ENCODE measurements at regions not wholly inside any gene's neighbourhood (a gene's known extent, or its start where the extent isn't known, plus 50 kb on each side); places are given as distances from the start of the nearest gene placed in this dataset.

GRCh38 chr20:19903168-19903811 lies 113.9 kb upstream of the NAA20 start:
- Histone ChIP-seq H3K4me3 (ENCODE audit: low read depth in 1 of 2, low read length in 2 of 2) (no peak overlapping the region), H3K27me3 (ENCODE audit: control insufficient read depth in 1 of 2, insufficient read depth in 2 of 2, low read length in 2 of 2) (no peaks in the 10 kb centered on the region), H3K36me3 (ENCODE audit: control insufficient read depth in 2 of 2, insufficient read depth in 2 of 2, low read length in 1 of 2) (no peaks in the 10 kb centered on the region), H3K27ac (ENCODE audit: low read depth in 2 of 2, low read length in 1 of 2) (peak overlapping the region in 1 of 2 donors; percentile 29), H3K4me1 (ENCODE audit: control insufficient read depth in 2 of 2, insufficient read depth in 2 of 2, low read length in 1 of 2) (peaks cover 0 to 3% of the 10 kb centered on the region in 2 donors), H3K9me3 (ENCODE audit: control insufficient read depth in 2 of 2, insufficient read depth in 1 of 2, low read depth in 1 of 2, low read length in 1 of 2) (no peaks in the 10 kb centered on the region)
- WGBS, 2 donors, result 45 to 46% methylated on average over 10 of the region's 10 CpGs

GRCh38 chr20:19907326-19908056 lies 109.7 kb upstream of the NAA20 start:
- Histone ChIP-seq H3K4me3 (ENCODE audit: low read depth in 1 of 2, low read length in 2 of 2) (no peak overlapping the region), H3K9me3 (ENCODE audit: control insufficient read depth in 2 of 2, insufficient read depth in 1 of 2, low read depth in 1 of 2, low read length in 1 of 2) (no peaks in the 10 kb centered on the region), H3K36me3 (ENCODE audit: control insufficient read depth in 2 of 2, insufficient read depth in 2 of 2, low read length in 1 of 2) (no peaks in the 10 kb centered on the region), H3K4me1 (ENCODE audit: control insufficient read depth in 2 of 2, insufficient read depth in 2 of 2, low read length in 1 of 2) (no peaks in the 10 kb centered on the region), H3K27me3 (ENCODE audit: control insufficient read depth in 1 of 2, insufficient read depth in 2 of 2, low read length in 2 of 2) (no peaks in the 10 kb centered on the region), H3K27ac (ENCODE audit: low read depth in 2 of 2, low read length in 1 of 2) (no peak overlapping the region)
- 71 to 76% methylated on average over 3 of the region's 3 CpGs for WGBS, 2 donors

- no peaks in the 10 kb centered on the region for H3K4me1 ChIP-seq (ENCODE audit: control insufficient read depth in 2 of 2, insufficient read depth in 2 of 2, low read length in 1 of 2)
- H3K9me3 ChIP-seq (ENCODE audit: control insufficient read depth in 2 of 2, insufficient read depth in 1 of 2, low read depth in 1 of 2, low read length in 1 of 2), result no peaks in the 10 kb centered on the region
- no peak overlapping the region for H3K27ac ChIP-seq (ENCODE audit: low read depth in 2 of 2, low read length in 1 of 2)
- no peaks in the 10 kb centered on the region for H3K36me3 ChIP-seq (ENCODE audit: control insufficient read depth in 2 of 2, insufficient read depth in 2 of 2, low read length in 1 of 2)
- no peak overlapping the region for H3K4me3 ChIP-seq (ENCODE audit: low read depth in 1 of 2, low read length in 2 of 2)
- H3K27me3 ChIP-seq (ENCODE audit: control insufficient read depth in 1 of 2, insufficient read depth in 2 of 2, low read length in 2 of 2), result no peaks in the 10 kb centered on the region
- 78 to 80% methylated on average over 4 of the region's 4 CpGs for WGBS, 2 donors
These were observed 108.6 kb upstream of the NAA20 start for GRCh38 chr20:19908576-19908975.

- H3K9me3 ChIP-seq (ENCODE audit: control insufficient read depth in 2 of 2, insufficient read depth in 1 of 2, low read depth in 1 of 2, low read length in 1 of 2), result no peaks in the 10 kb centered on the region
- 56 to 60% methylated on average over 4 of the region's 4 CpGs for WGBS, 2 donors
- H3K27ac ChIP-seq (ENCODE audit: low read depth in 2 of 2, low read length in 1 of 2), result peak overlapping the region in 1 of 2 donors; percentile 55
- peaks cover 0 to 3% of the 10 kb centered on the region in 2 donors for H3K4me1 ChIP-seq (ENCODE audit: control insufficient read depth in 2 of 2, insufficient read depth in 2 of 2, low read length in 1 of 2)
- H3K4me3 ChIP-seq (ENCODE audit: low read depth in 1 of 2, low read length in 2 of 2), result no peak overlapping the region
- no peaks in the 10 kb centered on the region for H3K27me3 ChIP-seq (ENCODE audit: control insufficient read depth in 1 of 2, insufficient read depth in 2 of 2, low read length in 2 of 2)
- H3K36me3 ChIP-seq (ENCODE audit: control insufficient read depth in 2 of 2, insufficient read depth in 2 of 2, low read length in 1 of 2), result no peaks in the 10 kb centered on the region
These were observed 107.4 kb upstream of the NAA20 start for GRCh38 chr20:19909725-19910124.

GRCh38 chr20:19911810-19912382 lies 105.3 kb upstream of the NAA20 start:
- no peak overlapping the region for H3K27ac ChIP-seq (ENCODE audit: low read depth in 2 of 2, low read length in 1 of 2)
- H3K36me3 ChIP-seq (ENCODE audit: control insufficient read depth in 2 of 2, insufficient read depth in 2 of 2, low read length in 1 of 2), result no peaks in the 10 kb centered on the region
- H3K9me3 ChIP-seq (ENCODE audit: control insufficient read depth in 2 of 2, insufficient read depth in 1 of 2, low read depth in 1 of 2, low read length in 1 of 2), result no peaks in the 10 kb centered on the region
- H3K27me3 ChIP-seq (ENCODE audit: control insufficient read depth in 1 of 2, insufficient read depth in 2 of 2, low read length in 2 of 2), result no peaks in the 10 kb centered on the region
- peaks cover 4 to 5% of the 10 kb centered on the region in 2 donors for H3K4me1 ChIP-seq (ENCODE audit: control insufficient read depth in 2 of 2, insufficient read depth in 2 of 2, low read length in 1 of 2)
- no peak overlapping the region for H3K4me3 ChIP-seq (ENCODE audit: low read depth in 1 of 2, low read length in 2 of 2)
- WGBS, 2 donors, result 68 to 72% methylated on average over 4 of the region's 4 CpGs

GRCh38 chr20:19913349-19913748 lies 103.8 kb upstream of the NAA20 start:
- Histone ChIP-seq H3K27ac (ENCODE audit: low read depth in 2 of 2, low read length in 1 of 2) (no peak overlapping the region), H3K9me3 (ENCODE audit: control insufficient read depth in 2 of 2, insufficient read depth in 1 of 2, low read depth in 1 of 2, low read length in 1 of 2) (no peaks in the 10 kb centered on the region), H3K36me3 (ENCODE audit: control insufficient read depth in 2 of 2, insufficient read depth in 2 of 2, low read length in 1 of 2) (no peaks in the 10 kb centered on the region), H3K4me1 (ENCODE audit: control insufficient read depth in 2 of 2, insufficient read depth in 2 of 2, low read length in 1 of 2) (peaks cover 4 to 5% of the 10 kb centered on the region in 2 donors), H3K4me3 (ENCODE audit: low read depth in 1 of 2, low read length in 2 of 2) (no peak overlapping the region), H3K27me3 (ENCODE audit: control insufficient read depth in 1 of 2, insufficient read depth in 2 of 2, low read length in 2 of 2) (no peaks in the 10 kb centered on the region)
- 87 to 91% methylated on average over 1 of the region's 1 CpG for WGBS, 2 donors

GRCh38 chr20:19913927-19914614 lies 103.1 kb upstream of the NAA20 start:
- peak overlapping the region; percentile 52 to 75 for H3K27ac ChIP-seq (ENCODE audit: low read depth in 2 of 2, low read length in 1 of 2)
- H3K9me3 ChIP-seq (ENCODE audit: control insufficient read depth in 2 of 2, insufficient read depth in 1 of 2, low read depth in 1 of 2, low read length in 1 of 2), result no peaks in the 10 kb centered on the region
- no peaks in the 10 kb centered on the region for H3K36me3 ChIP-seq (ENCODE audit: control insufficient read depth in 2 of 2, insufficient read depth in 2 of 2, low read length in 1 of 2)
- WGBS, 2 donors, result 78 to 80% methylated on average over 10 of the region's 10 CpGs
- H3K27me3 ChIP-seq (ENCODE audit: control insufficient read depth in 1 of 2, insufficient read depth in 2 of 2, low read length in 2 of 2), result no peaks in the 10 kb centered on the region
- H3K4me1 ChIP-seq (ENCODE audit: control insufficient read depth in 2 of 2, insufficient read depth in 2 of 2, low read length in 1 of 2), result peaks cover 4 to 5% of the 10 kb centered on the region in 2 donors
- H3K4me3 ChIP-seq (ENCODE audit: low read depth in 1 of 2, low read length in 2 of 2), result no peak overlapping the region

GRCh38 chr20:19915111-19915798 lies 101.9 kb upstream of the NAA20 start:
- Histone ChIP-seq H3K36me3 (ENCODE audit: control insufficient read depth in 2 of 2, insufficient read depth in 2 of 2, low read length in 1 of 2) (no peaks in the 10 kb centered on the region), H3K9me3 (ENCODE audit: control insufficient read depth in 2 of 2, insufficient read depth in 1 of 2, low read depth in 1 of 2, low read length in 1 of 2) (no peaks in the 10 kb centered on the region), H3K4me1 (ENCODE audit: control insufficient read depth in 2 of 2, insufficient read depth in 2 of 2, low read length in 1 of 2) (peaks cover 4 to 5% of the 10 kb centered on the region in 2 donors), H3K27ac (ENCODE audit: low read depth in 2 of 2, low read length in 1 of 2) (peak overlapping the region; percentile 42 to 52), H3K27me3 (ENCODE audit: control insufficient read depth in 1 of 2, insufficient read depth in 2 of 2, low read length in 2 of 2) (no peaks in the 10 kb centered on the region), H3K4me3 (ENCODE audit: low read depth in 1 of 2, low read length in 2 of 2) (no peak overlapping the region)
- WGBS, 2 donors, result 70 to 82% methylated on average over 6 of the region's 6 CpGs
